GM21786 (cell line): ENCODE measurements at regions not wholly inside any gene's neighbourhood (a gene's known extent, or its start where the extent isn't known, plus 50 kb on each side); places are given as distances from the start of the nearest gene placed in this dataset.

Source experiments
- ATAC-seq: cut with Tn5 transposase; IDR thresholded peaks from one replicate; pipeline ENCODE4 v1.9.1; 2021; ENCODE audit not compliant: unreplicated experiment

DNA sequence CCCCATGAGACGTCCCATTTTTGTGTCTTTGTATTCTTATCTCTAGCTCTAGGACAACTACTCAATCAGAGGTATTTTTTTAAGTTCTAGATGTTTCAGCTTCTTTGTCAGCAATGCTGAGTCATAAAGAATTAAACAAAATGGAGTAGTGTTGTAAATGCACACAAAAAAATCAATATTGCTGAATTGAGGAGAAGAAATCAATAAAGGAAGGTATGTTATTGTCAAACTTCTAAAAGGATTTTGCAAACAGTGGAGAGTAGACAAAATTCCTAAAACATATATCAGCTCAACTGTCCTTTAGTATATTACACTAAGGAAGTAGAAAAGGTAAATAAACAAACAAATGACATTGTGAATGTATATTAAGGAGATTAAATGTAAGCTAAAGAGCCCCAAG is 726.1 kb upstream of the NRXN1 start:
- ATAC-seq = no peak

DNA sequence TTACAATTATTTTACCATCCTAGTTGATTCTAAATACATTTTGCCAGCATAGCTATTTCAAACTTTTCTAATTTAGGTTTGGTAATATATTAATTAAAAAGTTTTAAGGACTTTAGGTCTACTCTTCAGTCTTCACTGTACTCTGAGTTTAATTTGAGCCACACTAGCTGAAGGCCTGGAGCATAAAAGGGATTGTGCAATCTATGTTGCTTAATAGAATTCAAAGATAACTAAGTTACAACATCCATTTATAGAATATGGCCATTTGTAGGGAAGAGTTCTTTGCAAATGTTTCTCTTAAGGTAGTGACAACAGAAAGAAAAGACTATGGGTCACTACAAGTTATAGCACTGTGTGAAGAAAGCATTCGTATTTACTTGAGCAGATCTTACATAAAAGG is 702.2 kb upstream of the NRXN1 start:
- ATAC-seq = no peak

DNA sequence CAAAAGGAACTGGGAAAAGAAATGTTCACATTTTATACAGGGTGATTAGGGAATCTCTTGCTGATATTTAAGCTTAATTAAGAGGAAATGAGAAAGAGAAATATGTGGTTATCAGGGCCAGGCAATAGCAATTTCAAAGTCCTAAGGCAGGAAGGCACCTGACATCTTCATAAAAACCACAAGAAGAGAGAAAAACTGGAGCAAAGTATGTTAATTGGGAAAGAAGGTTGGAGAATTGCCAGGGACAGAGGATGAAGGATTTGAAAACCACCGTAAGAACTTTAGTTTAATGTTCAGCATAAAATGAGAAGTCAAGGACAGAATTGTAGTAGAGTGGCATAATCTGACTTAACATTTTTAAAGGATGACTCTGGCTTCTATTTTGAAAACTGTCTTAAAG is 691.8 kb upstream of the NRXN1 start:
- ATAC-seq = no peak

DNA sequence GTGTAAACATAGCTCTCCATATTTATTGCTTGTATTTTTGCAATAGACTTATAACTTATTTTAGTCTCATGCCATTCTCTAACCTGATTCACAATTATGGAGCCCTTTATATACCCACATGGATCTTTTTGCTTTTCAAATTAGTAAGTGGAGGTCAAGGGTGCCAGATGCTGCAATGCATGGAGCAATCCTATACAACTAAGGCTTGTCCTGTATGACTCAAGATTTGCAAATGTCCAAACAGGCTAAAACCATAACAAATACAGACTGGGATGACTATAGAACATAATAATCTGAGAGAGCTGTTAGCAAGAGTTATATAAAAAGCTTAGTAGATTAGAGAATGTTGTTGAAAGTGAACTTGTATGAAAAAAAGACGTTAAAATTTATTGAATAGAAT is 690.4 kb upstream of the NRXN1 start:
- ATAC-seq = no peak

DNA sequence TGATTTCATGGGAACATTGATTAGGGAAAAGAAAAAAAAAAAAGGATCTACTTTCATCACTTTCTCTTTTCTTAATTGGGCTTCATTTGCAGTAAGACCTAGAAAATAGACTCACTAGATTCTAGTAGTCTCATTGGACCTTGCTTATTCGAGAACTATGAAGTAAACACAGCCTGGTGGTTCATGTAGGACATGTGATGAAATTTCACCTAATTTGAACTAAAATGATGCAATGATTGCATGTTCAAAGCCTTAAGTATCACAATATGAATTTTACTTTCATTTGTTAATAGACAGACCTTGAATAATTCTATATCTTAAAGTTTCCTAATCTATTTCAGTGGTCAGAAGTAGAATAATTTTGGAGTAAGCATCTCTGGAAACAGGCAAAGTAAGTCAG is 688.9 kb upstream of the NRXN1 start:
- no peak for ATAC-seq

DNA sequence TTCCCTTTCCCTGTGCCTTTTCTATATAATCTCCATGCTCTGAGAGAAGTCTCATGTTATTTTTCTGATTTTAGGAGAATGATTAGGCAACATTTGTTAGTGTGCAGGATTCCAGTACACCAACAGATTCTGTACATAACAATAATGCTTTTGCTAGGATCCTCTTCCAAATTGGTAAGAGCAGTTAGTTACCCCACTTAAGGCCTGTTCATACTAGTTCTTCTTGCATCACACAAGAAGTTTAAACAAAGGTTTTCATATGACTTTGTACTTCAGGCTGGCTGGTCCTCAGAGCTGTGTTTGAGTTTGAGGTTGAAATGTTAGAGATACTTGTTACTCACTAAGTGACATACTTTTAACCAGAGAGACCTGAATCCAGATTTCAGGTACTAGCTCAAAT is 686.9 kb upstream of the NRXN1 start:
- no peak for ATAC-seq

DNA sequence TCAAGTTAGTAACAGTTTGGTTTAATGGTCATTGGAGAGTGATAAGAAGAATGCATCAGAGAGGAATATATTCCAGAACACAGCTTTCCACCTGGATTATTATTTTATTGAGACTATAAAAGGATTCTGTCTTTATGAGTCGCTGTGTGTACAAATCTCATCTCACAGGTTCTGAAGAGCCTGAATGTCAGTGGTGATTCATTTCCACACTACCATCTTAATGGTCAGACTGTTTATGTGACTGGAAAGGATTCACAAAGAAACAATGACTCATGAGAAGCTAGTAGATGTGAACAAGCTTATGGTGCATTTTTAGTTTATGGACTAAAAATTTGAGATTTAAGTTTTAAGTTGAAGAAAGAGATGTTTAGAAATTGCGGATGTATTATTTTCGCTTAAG is 685.4 kb upstream of the NRXN1 start:
- no peak for ATAC-seq

DNA sequence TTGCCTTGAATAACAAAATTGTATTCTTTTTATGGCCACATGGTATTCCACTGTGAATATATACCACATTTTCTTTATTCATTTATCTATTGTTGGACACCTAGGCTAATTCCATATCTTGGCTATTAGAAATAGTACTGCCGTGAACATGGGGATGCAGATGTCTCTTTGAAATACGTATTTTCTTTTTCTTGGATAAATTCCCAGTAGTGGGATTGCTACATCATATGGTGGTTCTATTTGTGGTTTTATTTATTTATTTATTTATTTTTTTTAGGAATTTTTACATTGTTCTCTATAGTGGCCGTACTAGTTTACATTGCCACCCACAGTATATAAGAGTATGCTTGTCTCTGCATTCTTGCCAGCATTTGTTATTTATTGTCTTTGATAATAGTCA is 679.8 kb upstream of the NRXN1 start:
- ATAC-seq = no peak

DNA sequence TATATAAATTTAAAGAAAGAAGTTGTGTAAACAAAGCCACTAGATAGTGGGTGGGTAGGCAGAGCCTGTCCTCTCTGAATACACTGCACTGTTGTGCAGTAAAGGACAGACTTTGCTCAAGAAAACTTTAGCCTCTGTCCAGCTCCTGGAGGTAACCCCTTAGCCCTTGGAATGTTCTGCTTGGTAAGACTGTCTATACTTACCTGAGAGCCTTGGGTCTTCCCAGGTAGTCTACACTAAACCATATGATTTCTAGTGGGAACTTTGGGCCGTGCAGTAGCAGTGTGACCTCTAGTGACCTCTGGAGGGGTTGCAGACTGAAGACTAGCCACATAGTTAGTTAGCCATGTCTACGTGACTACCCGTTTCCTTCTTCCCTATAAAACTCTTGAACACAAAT is 678.3 kb upstream of the NRXN1 start:
- ATAC-seq = peak; percentile 60

DNA sequence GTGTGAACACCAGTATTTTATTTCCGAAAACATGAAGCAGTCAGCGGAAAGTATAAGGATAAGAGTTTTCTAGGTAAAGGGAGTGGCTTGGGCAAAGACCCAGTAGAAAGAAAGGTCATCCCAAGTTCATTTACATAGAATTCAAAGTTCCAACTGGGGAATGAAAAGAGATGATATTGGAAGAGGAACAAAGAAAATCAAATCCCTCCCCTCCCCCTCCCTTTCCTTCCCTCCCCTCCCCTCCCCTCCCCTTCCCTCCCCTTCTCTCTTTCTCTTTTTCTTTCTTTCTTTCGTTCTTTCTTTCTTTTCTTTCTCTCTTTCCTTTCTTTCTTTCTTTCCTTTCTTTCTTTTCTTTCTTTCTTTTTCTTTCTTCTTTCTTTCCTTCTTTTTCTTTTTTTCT is 675.7 kb upstream of the NRXN1 start:
- no peak for ATAC-seq

DNA sequence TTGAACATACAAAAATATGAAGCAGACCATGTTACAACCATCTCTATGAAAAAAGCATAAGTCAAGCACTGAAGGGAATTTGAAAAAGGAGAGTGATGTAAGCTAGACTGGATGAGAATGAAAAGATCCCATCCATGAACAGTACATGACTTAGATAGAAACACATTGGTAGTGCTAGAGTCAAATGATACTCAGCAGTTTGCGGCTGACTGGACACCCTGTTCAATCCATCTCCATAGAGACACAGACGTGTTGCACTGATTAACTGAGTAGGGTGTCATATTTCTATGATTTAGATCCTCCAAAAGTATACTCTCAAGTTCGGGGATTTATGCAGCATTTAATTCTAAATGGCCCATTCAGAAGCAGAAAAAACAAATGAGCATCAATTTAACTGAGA is 674.3 kb upstream of the NRXN1 start:
- ATAC-seq = no peak

DNA sequence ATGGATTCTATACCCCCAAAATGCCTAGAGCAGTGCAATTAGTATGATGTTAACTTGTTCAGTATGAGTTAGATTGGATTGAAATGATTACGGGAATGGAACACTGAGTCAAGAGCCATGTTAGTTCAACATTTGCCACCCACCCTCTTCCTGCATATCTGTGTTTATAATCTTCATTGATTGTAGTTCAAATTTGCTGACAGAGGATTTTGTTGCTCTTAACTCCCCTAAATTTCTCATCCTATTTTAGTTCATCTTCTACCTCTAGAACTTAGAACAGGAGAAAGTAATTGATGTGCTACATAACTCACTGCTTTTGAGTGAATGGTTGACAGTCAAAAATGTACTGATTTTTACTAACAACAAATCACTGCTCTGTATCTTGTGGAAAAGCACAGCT is 673.5 kb upstream of the NRXN1 start:
- ATAC-seq = no peak

DNA sequence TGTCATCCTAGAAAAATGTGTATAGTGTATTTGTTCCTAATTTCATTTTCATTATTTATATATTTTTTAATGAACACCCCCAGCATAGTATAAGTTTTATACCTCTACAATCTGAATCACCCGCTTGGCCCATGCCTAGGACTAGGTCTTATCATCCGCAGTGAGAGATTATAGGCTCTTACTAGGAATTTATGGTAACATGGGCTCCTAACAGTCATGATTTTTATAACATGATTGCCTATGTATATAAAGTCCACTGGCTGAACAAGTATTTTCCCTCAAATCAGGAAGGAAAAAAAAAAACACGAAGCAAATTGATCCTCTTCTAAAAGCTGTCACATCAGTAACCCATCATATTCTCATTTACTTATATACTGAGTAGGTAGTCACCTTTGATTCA is 666.1 kb upstream of the NRXN1 start:
- ATAC-seq = no peak

DNA sequence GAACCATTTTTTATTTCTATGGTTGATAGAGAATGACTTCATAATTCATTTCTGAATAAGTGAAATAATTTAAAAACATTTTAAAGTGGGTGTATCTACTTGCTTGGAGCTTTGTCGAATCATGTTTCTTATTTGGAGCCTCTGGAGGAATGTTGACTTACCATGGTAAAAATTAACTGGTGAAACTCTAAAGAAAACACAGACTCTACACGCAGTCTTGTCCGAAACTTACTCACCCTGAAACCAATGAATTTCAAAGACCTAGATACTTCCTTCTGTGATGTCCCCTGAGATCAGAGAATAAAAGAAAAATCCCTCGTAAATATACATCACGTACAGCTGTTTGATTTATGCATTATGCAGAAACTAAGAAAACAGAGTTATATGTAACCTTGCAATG is 665.2 kb upstream of the NRXN1 start:
- peak; percentile 60 for ATAC-seq

DNA sequence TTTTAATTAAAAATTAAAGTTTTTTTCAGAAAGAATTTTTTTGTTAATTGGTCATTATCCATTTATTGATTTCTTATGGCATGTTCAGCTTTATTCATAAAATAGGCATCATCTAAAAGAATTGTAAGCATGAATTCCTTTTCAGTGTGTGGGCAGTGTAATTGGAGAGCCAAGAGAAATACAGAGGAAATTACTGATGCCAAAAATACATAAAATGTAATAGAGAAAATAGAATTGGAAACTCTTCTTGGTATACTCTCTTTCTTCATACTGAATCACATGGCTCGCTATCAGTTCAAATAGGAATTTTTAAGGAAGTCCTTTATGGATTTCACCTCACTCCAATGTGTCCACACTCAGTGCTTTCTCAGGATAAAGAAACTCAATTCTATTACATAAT is 663.6 kb upstream of the NRXN1 start:
- ATAC-seq = no peak

DNA sequence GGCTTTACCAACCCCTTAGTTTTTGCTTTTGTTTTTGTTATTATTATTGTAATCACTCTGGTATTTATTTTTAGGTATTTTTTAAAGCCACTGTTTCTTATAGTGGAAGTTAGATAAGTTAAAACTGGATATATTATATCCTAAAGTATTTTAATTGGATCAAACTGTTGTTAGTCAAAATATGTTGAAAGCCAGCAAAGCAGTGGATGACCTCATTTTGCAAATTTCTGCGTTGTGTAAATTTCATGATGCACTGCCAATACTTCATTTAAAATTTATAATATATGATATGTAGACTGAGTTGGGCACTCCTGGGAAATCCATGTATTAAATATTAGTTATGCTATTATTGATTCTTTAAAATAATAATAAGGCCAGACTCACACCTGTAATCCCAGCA is 661.7 kb upstream of the NRXN1 start:
- ATAC-seq = no peak

DNA sequence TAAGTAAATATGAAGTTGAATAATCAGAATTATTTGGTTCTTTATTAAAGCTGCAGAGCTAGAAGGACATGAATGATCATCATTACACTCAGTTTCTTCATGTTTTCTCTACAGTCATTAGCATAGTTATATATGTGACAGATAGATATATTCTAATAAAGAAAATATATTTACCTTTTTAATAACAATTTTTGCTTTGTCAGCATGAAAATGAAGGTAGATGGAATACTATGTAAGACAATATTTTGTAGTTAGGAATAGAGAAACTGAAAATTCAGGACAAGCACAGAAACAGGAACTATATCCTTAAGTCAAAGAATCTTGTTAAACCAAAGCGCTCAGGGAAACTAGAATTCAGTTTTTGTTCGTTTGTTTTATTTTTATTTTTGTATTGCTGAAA is 649.9 kb upstream of the NRXN1 start:
- no peak for ATAC-seq

DNA sequence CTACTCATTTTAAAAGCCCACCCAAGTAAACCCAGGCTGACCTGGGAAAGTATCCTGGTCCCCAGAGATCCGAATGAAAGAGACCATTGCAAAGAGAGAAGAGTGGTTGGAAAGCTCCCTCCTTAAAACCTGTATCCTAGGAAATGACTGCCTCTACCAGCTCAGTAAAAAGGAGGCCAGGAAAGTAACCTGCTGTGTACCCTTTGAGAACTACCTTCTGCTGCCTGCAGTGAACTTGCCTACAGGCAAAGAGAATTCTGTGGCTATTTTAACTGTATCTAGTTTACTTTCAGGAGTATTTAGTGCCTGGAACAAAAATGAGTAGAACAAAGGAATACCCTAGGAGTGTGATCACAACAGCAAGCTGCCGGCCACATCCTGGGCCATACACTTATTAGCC is 641.7 kb upstream of the NRXN1 start:
- no peak for ATAC-seq

DNA sequence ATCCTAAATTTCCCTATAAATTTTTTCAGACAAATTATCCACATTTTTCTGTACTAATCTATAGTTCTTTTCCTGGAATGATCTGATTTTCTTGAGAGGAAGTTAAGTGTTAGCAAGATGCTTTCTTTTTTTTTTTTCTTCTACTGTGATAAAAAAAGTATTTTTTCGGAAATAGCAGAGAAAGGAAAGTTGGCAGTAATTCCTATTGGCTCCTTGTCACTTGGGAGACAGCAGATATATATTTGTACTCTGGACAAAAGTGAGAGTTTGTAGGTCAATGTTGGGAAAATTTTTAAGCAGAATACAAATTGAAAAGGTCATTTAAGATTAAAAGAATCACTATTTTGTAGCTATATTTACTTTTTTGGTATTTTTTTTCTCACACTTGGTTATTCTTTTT is 635.7 kb upstream of the NRXN1 start:
- ATAC-seq = no peak

DNA sequence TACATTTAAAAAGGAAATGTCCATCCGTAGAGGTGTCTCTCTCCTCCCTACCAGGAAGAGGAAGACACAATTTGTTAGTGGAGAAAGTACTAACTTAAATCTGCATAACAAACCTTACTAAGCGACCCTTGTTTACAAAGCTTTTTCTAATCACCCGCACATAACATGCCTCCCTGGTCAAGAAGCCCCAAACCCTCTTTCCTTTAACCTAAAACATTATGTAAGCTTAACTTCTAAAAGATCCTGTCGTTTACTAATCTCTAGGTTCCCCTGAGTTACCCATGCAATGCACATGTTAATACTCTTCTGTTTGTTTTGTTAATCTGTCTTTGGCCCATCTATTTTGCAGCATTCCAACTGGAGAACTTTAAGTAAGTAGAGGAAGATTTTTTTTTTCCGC is 630.3 kb upstream of the NRXN1 start:
- ATAC-seq = no peak

DNA sequence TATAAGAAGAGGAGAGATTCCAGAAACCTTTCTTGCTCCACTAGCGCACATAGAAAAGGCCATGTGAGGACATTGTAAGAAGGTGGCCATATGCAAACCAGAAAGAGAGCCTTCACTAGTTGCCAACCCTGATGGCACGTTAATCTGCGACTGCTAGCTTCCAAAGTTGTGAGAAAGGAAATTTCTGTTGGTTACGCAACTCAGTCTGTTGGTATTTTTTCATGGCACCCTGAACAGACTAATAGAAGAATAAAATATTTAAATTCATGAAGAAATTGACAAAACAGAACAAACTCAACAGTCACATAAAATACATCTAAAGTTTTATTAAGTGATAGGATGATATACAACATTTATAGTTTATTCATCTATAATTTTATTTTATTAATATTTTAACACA is 625.9 kb upstream of the NRXN1 start:
- ATAC-seq = no peak

DNA sequence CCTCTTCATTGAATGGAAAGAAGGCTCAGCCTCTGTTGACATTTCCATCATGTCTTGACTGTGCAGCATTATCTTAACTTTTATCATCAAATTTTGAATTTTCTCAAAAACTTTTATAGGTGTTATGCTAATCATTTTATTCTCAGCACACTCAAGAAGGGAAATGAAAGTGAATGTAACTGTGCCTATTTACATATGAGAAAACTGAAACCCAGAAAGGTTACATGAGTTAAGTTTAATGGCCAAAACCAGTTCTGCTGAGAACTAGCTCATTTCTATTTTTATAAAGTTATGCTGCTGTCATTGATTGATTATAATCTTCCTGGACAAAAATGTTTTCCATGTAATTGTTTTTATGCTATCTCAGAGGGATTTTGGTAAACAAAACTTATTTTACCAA is 618.8 kb upstream of the NRXN1 start:
- peak; percentile 100 for ATAC-seq

DNA sequence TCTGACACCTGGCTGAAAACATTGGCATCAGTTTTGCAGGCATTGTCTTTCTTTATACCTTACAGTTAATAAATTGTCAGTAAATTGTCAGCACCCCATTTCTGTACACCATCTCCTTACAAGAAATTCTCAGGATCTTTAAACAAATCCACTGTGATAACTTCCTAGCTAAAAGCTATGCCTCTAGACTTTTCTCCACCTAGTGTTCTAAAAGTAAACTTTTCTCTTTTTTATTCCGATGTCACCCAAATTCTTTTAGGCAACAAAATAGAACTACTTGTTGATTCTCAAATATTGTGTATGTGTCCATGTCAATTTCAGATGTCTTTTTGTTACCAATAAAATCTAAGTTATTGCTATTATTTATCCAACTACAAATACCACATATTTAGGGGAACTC is 617.4 kb upstream of the NRXN1 start:
- no peak for ATAC-seq

DNA sequence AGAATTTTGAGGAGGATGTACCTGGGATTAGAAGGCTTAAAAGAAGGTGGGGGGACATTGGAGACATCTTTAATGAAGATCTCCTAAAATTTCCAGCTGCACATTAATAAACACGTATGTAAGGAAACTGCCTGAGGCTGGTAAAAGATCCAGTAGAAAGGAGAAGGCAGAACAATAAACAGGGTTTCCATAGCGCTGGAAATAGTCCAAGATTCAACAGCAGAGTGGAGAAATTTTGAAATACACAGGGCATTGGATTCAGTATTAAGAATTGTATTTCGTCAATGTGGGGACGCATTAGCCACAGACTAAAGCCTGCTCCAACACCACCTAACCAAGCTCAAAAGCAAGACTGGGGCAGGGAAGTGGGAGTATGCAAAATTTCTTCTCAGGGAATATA is 606.9 kb upstream of the NRXN1 start:
- no peak for ATAC-seq
